GM21447 (cell line): ENCODE measurements at regions not wholly inside any gene's neighbourhood (a gene's known extent, or its start where the extent isn't known, plus 50 kb on each side); places are given as distances from the start of the nearest gene placed in this dataset.

Source experiments
- ATAC-seq: cut with Tn5 transposase; IDR thresholded peaks from one replicate; pipeline ENCODE4 v1.9.1; 2021; ENCODE audit not compliant: unreplicated experiment

DNA sequence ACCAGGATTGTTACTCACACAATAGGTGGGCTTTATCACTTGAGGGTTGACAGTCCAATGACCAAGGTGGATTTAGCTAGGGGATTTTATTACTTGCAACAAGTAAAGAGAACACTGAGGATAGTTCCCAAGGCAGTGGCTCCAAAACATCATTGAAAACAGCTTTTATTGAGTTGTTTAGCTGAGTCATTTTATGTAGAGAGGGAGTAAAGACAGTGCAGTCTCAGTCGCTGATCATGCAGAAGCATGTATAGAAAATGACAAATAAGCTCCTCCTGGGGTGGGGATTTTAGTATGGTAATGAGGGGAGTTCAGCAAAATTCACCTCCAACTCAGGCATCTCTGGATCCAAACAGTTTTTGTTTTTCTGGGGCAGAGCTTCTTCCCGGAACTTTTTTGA, 163.0 kb upstream of the CCDC179 start:
- no peak for ATAC-seq

DNA sequence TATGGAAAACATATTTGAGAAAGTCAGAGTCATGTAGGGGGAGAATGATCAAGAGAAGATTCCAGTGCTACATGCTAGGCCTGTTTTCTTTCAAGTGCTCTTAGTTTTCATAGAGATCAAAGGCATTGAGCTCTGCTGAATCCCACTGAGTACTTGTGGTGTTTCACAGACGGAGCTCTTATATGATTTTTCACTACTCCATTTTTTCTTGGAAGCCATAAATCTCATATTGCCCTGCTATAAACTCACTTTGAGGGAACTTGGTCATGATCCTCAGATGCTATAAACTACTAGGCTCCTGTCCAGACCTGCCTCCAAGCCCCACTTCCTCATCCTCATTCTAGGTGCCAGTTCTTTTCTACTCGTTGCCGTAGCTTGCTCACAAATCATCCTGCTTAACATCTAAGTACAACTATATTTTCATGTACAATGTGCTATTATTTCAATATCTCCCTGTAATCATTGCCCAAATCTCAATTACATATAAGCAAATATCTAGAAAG, 180.8 kb upstream of the CCDC179 start:
- ATAC-seq, result no peak

DNA sequence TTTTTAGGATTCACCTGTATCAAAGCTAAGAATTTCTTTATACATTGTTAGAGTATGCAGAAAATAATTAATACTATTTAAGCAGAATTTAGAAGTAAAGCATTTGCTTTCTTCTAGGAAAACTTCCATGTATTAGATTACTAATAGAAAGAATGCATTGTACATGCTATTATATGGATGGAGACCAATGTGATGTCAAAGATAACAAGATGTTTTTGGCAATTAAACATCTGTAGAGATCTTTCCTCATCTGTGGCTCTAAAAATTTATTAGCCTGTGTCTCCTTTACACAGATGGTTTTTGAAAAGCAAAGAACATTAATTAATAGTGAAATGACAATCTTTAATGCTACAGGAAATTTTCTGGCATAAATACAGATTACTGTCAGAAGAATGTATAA, 198.4 kb upstream of the CCDC179 start:
- no peak for ATAC-seq

DNA sequence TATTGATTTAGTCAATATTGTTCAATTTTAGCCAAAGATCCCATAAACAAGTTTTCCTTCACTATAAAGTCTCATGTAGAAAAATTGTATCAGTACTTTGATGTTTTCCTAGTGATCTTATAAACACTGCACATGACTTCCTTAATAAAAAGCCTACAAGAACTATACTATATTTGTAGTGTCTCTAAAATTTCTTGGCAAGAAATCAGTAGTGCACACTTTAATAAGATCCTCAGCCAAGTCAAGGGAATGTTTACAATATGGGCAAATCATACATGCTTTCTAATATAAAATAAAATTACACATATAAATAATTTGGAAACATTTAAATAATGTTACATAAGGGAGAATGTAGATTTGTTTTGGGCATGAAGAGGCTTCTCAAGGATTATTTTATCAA, 203.0 kb upstream of the CCDC179 start:
- no peak for ATAC-seq

DNA sequence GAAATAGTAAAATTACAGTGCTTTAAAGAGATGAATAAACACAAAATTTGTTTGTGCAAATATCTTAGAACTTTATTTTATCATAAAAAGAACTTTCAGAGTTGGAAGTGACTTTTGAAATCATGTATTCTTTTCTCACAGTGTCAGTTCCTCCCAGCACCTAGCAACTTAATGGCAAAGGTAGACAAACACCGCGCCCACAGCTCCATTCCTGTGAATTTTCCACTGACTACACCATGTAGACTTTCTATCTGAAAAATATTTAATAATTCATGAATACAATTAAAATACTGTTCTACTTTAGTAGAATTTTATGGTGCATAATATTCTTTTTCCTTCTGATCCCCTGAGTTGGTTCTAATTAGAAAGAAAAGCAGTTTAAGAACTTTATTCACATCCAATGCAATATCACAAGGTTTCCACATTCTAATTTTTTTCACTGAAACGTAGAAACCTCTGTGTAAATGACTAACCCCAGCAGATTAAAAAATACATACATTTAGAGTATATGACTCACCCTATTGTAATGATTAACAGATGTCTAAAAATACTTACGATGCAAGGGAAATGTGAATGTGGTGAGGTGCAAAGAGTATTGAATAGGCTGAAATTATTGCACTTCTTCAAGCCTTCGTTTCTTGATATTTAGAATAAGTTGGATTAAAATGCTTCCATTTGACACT, 218.2 kb upstream of the CCDC179 start:
- ATAC-seq, result peak; percentile 80

DNA sequence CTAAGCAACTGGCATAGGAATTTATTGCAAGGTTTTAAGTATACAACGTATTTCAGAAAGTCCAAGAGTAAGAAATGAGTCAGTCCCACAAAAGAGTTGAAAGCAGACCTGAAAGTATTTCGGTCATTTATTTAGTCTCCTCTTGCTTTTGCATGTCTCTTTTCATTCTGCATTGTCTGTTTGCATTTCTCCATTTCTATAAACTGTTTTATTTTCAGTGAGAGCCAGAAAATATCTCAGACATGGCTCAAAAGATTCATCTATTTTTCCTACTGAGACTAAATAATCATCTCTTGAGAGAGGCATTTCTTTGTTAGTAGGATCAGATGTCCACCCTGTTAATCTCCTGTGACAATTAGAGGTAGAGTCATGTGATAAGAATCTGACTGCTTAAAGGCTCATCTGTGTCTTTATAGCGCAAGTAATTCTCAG, 219.1 kb upstream of the CCDC179 start:
- ATAC-seq, result peak; percentile 81

DNA sequence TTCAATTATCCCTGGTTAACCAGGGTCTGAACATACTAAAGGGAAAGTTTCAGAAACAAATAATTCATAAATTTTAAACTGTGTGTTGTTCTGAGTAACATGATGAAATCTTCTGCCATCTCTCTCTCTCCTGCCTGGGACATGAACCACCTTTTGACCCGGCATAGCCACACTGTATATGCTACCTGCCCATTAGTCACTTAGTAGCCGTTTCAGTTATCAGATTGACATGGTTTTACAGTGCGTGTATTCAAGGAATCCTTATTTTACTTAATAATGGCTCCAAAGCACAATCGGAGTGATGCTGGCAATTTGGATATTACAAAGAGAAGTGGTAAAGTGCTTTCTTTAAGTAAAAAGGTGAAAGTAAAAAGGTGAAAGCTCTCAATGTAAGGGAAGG, 227.1 kb upstream of the CCDC179 start:
- ATAC-seq, result no peak

DNA sequence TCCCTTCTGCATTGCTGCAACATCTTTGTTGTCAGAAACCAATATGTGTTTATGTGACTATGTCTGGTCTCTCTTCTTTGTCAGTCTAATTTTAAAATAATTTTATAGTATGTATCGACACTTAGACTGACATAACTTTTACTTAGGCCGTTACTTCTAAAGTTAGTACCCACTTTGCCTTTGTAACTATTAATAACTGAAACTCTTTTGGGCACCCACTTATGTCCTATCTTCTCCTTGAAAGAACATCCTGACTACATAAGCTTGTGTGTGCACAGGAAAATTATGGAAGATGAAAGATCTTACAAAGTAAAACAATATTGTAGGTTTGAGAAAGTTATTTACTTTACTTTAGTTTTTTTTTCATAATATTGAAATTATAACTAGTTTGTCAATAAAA, 230.4 kb upstream of the CCDC179 start:
- no peak for ATAC-seq

DNA sequence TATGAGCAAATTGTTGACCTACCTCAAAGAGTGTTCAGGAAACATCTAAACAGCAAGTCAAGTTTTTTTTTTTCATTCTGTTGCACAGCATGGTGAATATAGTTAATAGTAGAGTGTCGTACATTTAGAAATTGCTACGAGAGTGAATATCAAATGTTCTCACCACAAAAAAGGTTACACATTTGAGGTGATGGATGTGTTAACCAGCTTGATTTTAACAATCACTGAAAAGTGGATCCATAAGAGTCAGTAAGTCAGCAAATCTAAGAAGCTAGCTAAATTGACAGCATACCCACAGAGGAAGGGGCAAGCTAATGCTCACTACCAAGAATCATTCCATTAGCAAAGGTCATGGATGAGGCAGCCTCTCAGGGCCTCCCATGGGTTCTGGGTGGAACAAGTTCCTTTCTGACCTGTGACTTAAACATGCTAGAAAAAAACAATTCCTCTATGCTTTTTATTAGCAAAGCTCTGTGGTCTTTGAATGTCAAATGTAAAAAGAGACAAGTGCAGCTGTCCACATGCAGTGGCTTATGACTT, 235.4 kb upstream of the CCDC179 start:
- no peak for ATAC-seq

DNA sequence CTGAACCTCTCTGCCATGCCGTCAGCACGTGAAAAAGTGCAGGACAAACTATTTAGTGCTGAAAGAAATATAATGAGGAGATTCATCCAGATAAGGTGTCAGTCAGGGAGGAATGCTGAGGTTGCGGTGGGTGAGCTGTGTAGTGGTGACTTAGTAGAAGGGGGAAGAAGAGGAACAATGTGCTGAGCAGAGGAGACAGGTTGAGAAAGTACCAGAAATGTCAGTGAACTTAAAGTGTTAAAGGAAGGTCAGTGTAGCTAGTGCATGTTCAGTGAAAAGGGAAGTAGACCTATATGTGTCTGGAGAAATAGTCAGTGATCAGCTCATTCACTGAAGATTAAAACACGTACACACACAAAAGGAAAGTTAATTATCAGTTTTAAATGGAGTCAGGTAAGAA, 237.6 kb upstream of the CCDC179 start:
- peak; percentile 73 for ATAC-seq

DNA sequence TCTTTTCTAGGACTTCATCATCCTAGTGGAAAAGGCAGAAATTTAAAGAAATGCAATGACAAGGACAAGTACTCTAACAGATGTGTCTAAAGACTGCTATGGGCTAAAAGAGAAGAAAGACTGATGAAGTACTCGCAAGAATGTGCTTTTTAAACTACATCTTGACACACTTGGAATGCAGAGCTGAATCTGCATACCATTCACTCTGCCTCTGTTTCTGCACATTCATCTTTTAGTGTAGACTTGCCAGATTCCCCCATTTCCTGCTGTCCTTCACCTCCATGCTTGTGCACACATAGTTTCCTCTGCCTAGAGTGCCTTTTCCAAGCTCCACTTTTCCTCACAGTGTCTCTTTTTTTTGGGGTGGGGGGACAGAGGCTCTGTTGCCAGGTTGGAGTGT, 239.0 kb upstream of the CCDC179 start:
- no peak for ATAC-seq

DNA sequence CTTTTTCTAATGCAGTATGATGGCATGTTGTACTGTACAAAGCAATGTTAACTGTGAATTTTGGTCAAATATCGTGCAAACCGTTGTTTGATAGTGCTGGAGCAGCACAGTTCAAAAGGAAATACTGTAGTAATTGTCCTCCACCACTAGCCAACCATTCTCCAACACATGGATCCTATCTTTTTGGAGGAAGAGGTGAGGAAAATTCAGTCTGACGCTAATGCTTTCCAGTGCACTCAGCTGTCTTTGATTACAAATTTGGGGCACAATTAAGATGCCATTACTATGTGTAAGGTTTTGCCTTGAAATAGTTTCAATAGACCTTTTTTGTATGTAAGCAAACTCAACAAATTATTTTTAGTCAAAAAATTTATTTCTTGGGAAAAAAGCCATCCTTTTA, 240.5 kb upstream of the CCDC179 start:
- ATAC-seq, result no peak

DNA sequence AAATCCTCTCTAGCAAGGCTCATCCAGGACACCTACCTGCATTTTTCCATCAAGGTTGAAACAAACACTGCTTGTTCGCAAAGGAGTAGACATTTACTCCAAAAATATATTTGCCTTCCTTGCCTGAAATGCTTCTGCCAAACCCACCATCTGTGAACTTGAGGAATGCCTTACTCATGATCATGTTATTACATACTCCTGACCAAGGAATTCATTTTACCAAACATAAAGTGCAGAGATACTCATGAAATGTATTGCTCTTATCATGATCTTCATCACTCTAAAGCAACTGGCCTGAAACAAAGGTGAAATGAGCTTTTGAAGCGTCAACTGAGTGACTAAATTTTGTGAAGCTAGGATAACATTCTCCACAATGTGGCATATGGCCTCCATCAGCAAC, 243.1 kb upstream of the CCDC179 start:
- no peak for ATAC-seq

DNA sequence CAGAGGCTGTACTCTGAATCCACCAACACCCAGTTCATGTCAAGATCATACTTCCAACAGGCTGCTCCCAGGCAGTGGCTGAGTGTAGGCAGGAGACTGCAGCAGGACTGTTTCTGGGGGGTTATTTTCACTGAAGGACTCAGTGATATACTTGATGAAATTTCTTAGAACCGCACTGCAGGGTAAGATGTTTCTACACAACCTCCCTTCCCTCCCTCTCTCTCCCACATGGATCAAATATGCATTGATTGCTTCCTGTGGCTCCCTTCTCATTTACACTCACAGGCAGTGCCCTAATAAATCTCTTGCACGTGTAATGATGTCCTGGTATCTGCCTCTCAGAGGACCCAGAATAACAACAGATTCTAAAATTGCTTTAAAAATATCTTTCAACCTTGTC, 251.3 kb upstream of the CCDC179 start:
- ATAC-seq, result no peak

DNA sequence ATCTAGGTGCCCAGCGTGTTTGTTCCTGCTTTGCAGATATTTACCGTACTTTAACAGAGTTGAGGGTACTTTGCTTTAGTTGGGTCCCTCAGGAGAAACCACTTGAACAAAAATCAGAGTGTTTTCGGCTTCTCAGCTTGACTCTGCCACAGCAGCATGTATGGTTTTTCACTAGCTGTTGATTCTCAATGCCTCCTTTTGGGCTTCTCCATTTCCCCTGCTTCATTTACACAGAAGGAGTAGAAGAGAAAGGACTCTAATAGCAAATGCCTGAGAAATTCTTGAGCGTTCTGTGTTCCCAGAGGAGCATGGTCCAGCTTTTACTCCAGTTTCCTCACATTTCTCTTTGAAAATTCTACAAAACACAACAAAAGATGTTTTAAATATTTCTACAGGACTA, 252.1 kb upstream of the CCDC179 start:
- no peak for ATAC-seq

DNA sequence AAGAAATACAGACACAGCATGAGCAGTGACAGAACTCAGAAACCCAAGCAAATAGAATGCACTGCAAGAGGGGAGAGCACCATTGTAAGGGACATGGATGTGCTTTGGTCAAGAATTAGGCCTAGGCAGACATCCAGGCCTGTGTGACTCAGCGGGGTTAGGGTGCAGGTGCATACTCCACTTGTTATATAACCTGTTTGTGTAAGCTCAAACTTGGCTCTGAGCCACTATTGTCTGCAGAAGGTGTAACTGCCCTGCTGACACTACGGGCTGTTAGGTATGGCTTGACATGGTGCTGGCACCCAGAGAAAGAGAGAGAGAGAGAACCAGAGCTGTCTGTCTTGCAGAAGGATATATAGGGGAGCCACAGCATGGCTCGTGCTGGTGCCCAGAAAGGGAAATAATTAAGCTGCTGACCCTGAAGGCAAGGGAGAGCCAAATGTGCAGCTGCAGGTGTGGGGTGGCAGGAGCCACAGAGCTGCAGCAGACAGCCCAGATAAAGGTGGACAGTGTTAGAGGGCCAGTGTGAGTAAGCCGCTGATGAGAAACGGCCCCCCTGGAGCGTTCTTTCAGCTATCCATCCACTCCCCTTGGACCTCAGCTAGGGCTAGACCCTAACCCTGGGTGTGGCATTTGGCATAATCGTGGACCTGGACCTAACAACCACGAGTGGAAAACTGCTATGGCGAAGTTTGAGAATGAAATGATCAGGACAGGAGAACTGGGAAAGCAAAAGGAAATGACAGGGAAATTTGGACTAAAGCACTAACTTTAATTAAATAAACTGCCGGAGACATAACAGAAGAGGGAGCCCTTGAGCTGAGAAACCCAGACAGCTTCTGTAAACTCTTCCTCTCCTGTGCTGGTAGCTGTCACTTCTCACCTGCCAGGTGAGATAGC, 253.0 kb upstream of the CCDC179 start:
- peak; percentile 57 for ATAC-seq

DNA sequence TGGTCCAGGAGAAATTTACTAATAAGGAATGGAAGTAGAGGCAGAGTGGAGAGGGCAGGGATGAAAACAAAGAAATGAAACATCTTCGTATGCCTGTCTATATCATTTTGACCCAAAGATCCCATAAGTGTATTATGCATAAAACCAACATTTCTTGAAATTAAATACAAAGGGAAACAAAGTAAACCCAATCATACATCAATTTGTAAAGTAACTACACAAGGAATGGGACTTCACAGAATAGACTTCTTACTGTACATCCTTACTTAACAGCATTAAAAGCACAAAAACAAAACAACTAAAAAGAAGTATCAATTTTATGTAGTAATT, 253.6 kb upstream of the CCDC179 start:
- ATAC-seq, result no peak

DNA sequence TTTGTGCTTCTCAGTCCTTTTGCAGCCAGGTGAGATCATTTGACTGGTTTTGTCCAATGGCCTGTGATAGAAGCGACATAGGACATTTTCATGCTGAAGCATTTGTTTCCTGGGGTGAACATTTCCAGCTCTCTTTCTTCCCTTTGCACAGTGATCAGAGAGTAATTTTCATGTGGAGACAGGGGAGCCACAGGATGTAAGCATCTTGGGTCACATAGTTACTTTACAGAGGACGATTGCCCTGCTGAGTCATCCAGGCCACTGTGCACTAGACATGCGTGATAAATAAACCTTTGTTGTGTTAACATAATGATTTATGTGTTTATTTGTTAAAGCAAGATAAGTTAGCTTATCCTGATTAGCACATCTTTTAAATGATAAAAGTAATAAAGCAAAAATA, 263.5 kb upstream of the CCDC179 start:
- ATAC-seq, result no peak

DNA sequence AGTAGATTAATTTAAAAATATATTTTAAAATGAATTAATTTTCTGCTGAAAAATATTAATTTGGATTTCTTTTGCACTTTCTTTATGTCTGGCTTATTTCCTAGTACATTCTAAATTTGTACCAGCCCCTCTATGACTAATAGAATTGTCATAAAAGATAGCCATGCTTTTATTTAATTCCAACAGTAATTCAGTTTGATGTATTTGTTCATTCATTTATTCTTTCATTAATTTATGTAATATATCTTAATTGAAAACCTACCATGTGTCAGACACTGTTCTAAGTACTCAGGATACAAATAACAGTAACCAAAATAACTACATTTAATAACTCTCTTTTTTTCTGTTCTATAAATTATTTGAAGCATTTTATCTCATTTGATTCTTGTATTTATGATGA, 264.0 kb upstream of the CCDC179 start:
- ATAC-seq, result no peak

DNA sequence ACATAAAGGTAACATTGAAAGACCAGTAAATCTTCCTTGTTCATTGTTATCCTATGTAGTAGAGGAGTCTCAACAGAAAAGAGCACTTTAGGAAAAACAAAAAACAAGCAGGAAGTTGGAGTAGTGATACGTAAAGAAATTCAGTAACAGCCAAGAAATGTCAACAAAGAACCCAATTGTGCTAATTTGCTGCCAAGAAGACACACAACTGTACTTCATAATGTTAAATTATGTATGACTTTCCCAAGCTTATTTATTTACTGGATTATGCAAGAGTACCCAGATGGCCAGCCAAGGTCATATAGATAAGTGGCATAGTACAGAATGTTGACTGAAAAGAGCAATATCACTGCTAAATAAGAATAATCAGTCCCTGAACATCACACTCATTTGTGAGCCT, 264.7 kb upstream of the CCDC179 start:
- no peak for ATAC-seq

DNA sequence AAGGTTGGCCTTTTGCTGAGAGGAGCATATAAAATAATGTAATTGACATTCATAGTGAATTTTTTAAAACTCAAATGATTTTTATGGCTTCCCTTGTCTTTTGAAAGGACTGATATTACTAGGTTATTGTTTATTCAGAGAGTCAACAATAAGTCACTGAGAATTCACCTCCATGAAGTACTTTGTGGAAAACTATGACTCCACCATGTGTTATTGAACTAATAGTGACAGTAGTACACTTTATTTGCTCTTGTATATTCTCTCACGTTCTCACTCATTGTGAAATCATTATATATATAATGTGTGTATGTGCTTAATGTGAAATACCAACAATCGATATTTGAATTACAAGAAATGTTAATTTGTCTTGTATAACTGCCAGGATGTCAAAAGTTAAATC, 267.4 kb upstream of the CCDC179 start:
- ATAC-seq, result no peak

DNA sequence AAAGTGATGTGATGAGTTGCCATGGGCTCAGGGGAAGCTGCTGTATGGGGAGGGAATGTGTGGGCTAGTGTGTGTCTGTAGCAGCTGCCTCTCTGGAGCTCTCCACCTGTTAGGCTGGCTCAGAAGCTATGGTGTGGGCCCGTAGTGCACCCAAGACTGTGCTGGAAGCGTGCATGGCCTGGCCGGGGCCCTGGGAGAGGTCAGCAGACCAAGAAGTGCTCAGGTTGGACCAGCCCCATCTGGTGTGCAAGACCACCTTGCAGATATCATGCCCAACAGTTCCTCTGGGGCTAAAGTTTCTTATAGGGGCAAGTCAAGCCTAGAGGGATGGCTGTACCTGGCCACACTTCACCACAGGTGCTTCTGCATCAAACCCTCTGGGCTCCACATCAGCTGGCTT, 274.4 kb upstream of the CCDC179 start:
- no peak for ATAC-seq
